DND-41 (cell line): ENCODE measurements at regions not wholly inside any gene's neighbourhood (a gene's known extent, or its start where the extent isn't known, plus 50 kb on each side); places are given as distances from the start of the nearest gene placed in this dataset.
"Not testable (repeated sequence)": the region's sequence is repeated elsewhere in the genome, so short reads cannot be mapped to it uniquely, and the experiment has no call there.

ENCODE experiments used
- ATAC-seq: fragments of 200-7000 bp; cut with Tn5 transposase; 3 replicates; pipeline ENCODE4 v1.9.1; 2021; ENCODE audit warnings: low read depth; ENCODE audit not compliant: insufficient read depth
- DNase-seq: peaks from one replicate; pipeline ENCODE4 v3.0.0-alpha.2; 2020
- H2AFZ ChIP-seq: 2 replicates; pipeline ENCODE4 v1.6.0; 2012; ENCODE audit warnings: low read depth, low read length
- H3K27ac ChIP-seq: 2 replicates; pipeline ENCODE4 v1.5.1; 2012; ENCODE audit warnings: low read length, inconsistent platforms
- H3K27me3 ChIP-seq: fragments of 200-600 bp; sonication (generic); 2 replicates; pipeline ENCODE4 v1.6.0; 2012; ENCODE audit warnings: low read length, mild to moderate bottlenecking, inconsistent platforms; ENCODE audit not compliant: insufficient read depth, poor library complexity
- H3K36me3 ChIP-seq: 2 replicates; pipeline ENCODE4 v1.5.1; 2012; ENCODE audit warnings: low read length, inconsistent platforms; ENCODE audit not compliant: insufficient read depth
- H3K4me1 ChIP-seq: 2 replicates; pipeline ENCODE4 v1.5.1; 2012; ENCODE audit warnings: mild to moderate bottlenecking, low read length; ENCODE audit not compliant: insufficient read depth
- H3K4me2 ChIP-seq: 2 replicates; pipeline ENCODE4 v1.6.0; 2012; ENCODE audit warnings: mild to moderate bottlenecking, moderate library complexity, low read length, inconsistent platforms; ENCODE audit not compliant: insufficient read depth
- H3K4me3 ChIP-seq, 2 experiments: fragments of 200-600 bp in 1 of 2; shearing (Covaris generic) in 1 of 2; 2 replicates each; pipeline ENCODE4 v1.5.1; 2012 to 2016; ENCODE audit warnings: inconsistent platforms in 2 of 2, low read length in 2 of 2, mild to moderate bottlenecking in 2 of 2, low read depth in 1 of 2, moderate library complexity in 1 of 2
- H3K79me2 ChIP-seq: 2 replicates; pipeline ENCODE4 v1.6.0; 2012; ENCODE audit warnings: low read length, inconsistent platforms; ENCODE audit not compliant: insufficient read depth
- H3K9ac ChIP-seq: 2 replicates; pipeline ENCODE4 v1.6.0; 2012; ENCODE audit warnings: low read depth, mild to moderate bottlenecking, inconsistent platforms, low read length, moderate library complexity
- H3K9me3 ChIP-seq: 2 replicates; pipeline ENCODE4 v1.5.1; 2012; ENCODE audit warnings: low read length, moderate library complexity, mild to moderate bottlenecking, inconsistent platforms; ENCODE audit not compliant: insufficient read depth, severe bottlenecking
- H4K20me1 ChIP-seq: 2 replicates; pipeline ENCODE4 v1.6.0; 2012; ENCODE audit warnings: low read length; ENCODE audit not compliant: insufficient read depth
- CTCF ChIP-seq: IDR thresholded peaks from 2 replicates; pipeline ENCODE4 v1.5.1; 2012; ENCODE audit warnings: borderline replicate concordance, low read length, moderate library complexity, mild to moderate bottlenecking; ENCODE audit not compliant: poor library complexity, severe bottlenecking; ENCODE audit errors: extremely low read depth
- EZH2 ChIP-seq: IDR thresholded peaks from 3 replicates; pipeline ENCODE4 v1.6.1; 2012; ENCODE audit warnings: borderline replicate concordance, low read depth, mild to moderate bottlenecking, moderate library complexity, low read length, inconsistent platforms; ENCODE audit not compliant: severe bottlenecking

GRCh38 chr12:114812858-114813761 lies 129.1 kb upstream of the TBX3 start:
- Histone ChIP-seq H3K4me3 (no peak overlapping the region), H2AFZ (no peak overlapping the region), H3K4me1 (no peaks in the 10 kb centered on the region), H3K27ac (no peak overlapping the region), H3K27me3 (no peaks in the 10 kb centered on the region), H3K4me2 (no peak overlapping the region), H3K36me3 (no peaks in the 10 kb centered on the region), H3K9me3 (no peaks in the 10 kb centered on the region), H3K9ac (no peak overlapping the region), H3K79me2 (no peaks in the 10 kb centered on the region), H4K20me1 (no peaks in the 10 kb centered on the region)
- no peak for ATAC-seq
- TF ChIP-seq CTCF (no peak), EZH2 (no peak)
- DNase-seq, result no peak

- no peaks in the 10 kb centered on the region for H3K27me3 ChIP-seq
- no peak overlapping the region for H2AFZ ChIP-seq
- no peak for DNase-seq
- H4K20me1 ChIP-seq, result no peaks in the 10 kb centered on the region
- H3K9me3 ChIP-seq, result no peaks in the 10 kb centered on the region
- H3K79me2 ChIP-seq, result no peaks in the 10 kb centered on the region
- TF ChIP-seq CTCF (no peak), EZH2 (no peak)
- H3K36me3 ChIP-seq, result no peaks in the 10 kb centered on the region
- ATAC-seq, result no peak
- no peak overlapping the region for H3K4me3 ChIP-seq
- H3K9ac ChIP-seq, result no peak overlapping the region
- no peak overlapping the region for H3K4me2 ChIP-seq
- H3K4me1 ChIP-seq, result no peaks in the 10 kb centered on the region
- no peak overlapping the region for H3K27ac ChIP-seq
Observed at GRCh38 chr12:114812384-114812783, 128.4 kb upstream of the TBX3 start.

DNA sequence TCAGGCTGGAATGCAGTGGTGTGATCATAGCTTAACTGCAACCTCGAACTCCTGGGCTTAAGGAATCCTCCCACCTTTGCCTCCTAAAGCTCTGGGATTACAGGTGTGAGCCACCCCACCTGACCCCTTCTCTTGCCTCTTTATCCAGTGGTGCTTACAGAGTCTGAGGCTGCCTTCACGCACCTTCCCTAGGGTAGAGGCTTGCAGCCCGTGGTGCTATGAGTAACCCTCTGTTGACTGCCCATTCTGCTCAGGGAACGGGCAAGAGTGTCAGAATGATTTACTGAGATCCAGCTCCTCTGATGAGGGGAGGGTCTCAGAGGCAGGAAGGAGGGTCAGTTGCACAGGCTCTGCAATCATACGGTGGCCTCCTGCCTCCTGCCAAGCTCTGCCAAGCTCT lies 125.1 kb upstream of the TBX3 start:
- no peak overlapping the region for H3K27ac ChIP-seq
- H3K9me3 ChIP-seq, result no peaks in the 10 kb centered on the region
- no peaks in the 10 kb centered on the region for H3K27me3 ChIP-seq
- H4K20me1 ChIP-seq, result no peaks in the 10 kb centered on the region
- ATAC-seq (no peak), DNase-seq (no peak)
- no peaks in the 10 kb centered on the region for H3K36me3 ChIP-seq
- no peaks in the 10 kb centered on the region for H3K4me1 ChIP-seq
- no peak overlapping the region for H3K4me3 ChIP-seq
- H3K9ac ChIP-seq, result no peak overlapping the region
- no peaks in the 10 kb centered on the region for H3K79me2 ChIP-seq
- H3K4me2 ChIP-seq, result no peak overlapping the region
- TF ChIP-seq EZH2 (no peak), CTCF (no peak)
- H2AFZ ChIP-seq, result no peak overlapping the region

- not testable (repeated sequence) for H3K79me2 ChIP-seq, H3K4me3 ChIP-seq, H2AFZ ChIP-seq, ATAC-seq, H3K4me2 ChIP-seq, H3K36me3 ChIP-seq, DNase-seq, H3K27ac ChIP-seq, H3K4me1 ChIP-seq, H3K27me3 ChIP-seq, H3K9me3 ChIP-seq, H4K20me1 ChIP-seq, H3K9ac ChIP-seq
Observed at GRCh38 chr12:114801381-114801780, 117.4 kb upstream of the TBX3 start.

DNA sequence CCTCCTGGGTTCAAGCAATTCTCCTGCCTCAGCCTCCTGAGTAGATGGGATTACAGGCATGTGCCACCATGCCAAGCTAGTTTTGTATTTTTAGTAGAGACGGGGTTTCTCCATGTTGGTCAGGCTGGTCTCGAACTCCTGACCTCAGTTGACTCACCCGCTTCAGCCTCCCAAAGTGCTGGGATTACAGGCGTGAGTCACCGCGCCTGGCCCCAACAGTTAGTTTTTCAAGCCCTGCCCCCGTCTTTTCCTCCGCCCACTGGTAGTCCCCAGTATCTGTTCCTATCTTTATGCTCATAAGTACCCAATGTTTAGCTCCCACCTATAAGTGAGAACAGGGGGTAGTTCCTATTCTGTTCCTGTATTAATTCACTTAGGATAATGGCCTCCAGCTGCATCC lies 116.6 kb upstream of the TBX3 start:
- H4K20me1 ChIP-seq, H3K4me1 ChIP-seq, H3K9ac ChIP-seq, ATAC-seq, H3K36me3 ChIP-seq, H3K4me3 ChIP-seq, DNase-seq, H3K27ac ChIP-seq, H3K9me3 ChIP-seq, H3K79me2 ChIP-seq, H3K4me2 ChIP-seq, H3K27me3 ChIP-seq, H2AFZ ChIP-seq: not testable (repeated sequence)
